Thyroid gland (tissue), 4 donors: ENCODE measurements at regions not wholly inside any gene's neighbourhood (a gene's known extent, or its start where the extent isn't known, plus 50 kb on each side); places are given as distances from the start of the nearest gene placed in this dataset.

ENCODE experiments used
- POLR2A ChIP-seq, 2 donors: fragments of 450-650 bp; IDR thresholded peaks; one replicate each; pipeline ENCODE4 v1.6.1; 2017; ENCODE audit warnings: antibody characterized with exemption in 2 of 2, mild to moderate bottlenecking in 2 of 2, moderate library complexity in 1 of 2
- TF ChIP-seq, protein P1 (sequence below), 6 experiments: fragments of 200-600 bp in 3 of 6; fragments of 450-650 bp in 3 of 6; sonication (generic) in 3 of 6; IDR thresholded peaks; one replicate each; pipeline ENCODE4 v1.5.1; 2016 to 2019; ENCODE audit warnings: antibody characterized with exemption in 6 of 6, mild to moderate bottlenecking in 2 of 6, inconsistent platforms in 1 of 6, moderate library complexity in 1 of 6

DNA sequence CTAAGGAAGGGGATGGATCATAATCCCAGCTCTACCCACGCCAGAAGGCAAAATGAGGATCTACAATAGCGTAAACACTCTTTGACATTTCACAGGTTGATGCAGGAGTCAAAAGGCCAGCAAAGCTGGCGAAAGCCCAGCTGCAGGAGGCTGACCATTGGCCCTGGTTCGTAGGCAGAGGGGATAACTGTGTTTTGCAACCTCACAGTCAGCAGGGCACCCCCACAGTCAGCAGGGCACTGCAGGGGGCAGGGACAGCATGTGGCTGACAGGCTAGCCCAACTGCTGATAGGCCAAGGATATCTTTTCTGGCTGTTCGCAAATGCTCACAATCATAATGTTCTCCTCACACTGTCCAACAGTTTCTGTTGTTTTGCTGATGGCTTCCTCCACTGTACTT is 372.7 kb downstream of the BUD13 start:
- TF ChIP-seq, protein P1, sequence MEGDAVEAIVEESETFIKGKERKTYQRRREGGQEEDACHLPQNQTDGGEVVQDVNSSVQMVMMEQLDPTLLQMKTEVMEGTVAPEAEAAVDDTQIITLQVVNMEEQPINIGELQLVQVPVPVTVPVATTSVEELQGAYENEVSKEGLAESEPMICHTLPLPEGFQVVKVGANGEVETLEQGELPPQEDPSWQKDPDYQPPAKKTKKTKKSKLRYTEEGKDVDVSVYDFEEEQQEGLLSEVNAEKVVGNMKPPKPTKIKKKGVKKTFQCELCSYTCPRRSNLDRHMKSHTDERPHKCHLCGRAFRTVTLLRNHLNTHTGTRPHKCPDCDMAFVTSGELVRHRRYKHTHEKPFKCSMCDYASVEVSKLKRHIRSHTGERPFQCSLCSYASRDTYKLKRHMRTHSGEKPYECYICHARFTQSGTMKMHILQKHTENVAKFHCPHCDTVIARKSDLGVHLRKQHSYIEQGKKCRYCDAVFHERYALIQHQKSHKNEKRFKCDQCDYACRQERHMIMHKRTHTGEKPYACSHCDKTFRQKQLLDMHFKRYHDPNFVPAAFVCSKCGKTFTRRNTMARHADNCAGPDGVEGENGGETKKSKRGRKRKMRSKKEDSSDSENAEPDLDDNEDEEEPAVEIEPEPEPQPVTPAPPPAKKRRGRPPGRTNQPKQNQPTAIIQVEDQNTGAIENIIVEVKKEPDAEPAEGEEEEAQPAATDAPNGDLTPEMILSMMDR (IDR thresholded peaks at IDR 0.05), result no peak
- no peak for TF ChIP-seq POLR2A (IDR thresholded peaks at IDR 0.05)
